HEK293 (cell line): ENCODE measurements at regions not wholly inside any gene's neighbourhood (a gene's known extent, or its start where the extent isn't known, plus 50 kb on each side); places are given as distances from the start of the nearest gene placed in this dataset.
A peak's percentile ranks its signal among the peaks of the same experiment; 100 is the strongest.
"Not testable (repeated sequence)": the region's sequence is repeated elsewhere in the genome, so short reads cannot be mapped to it uniquely, and the experiment has no call there.

Experiments used
- CTCF ChIA-PET: fragments of 350-600 bp; formaldehyde crosslinking; extraction: SDS; loops from one replicate; lab custom pipeline; 2021; ENCODE audit warnings: antibody characterized with exemption; lab: Yijun Ruan, JAX
- POLR2A ChIA-PET: fragments of 300-600 bp; formaldehyde crosslinking; extraction: SDS; loops from one replicate; lab custom pipeline; 2020; ENCODE audit warnings: antibody characterized with exemption, inconsistent platforms; lab: Yijun Ruan, JAX
- H3K27ac ChIP-seq: fragments of 200-500 bp; sonication (Bioruptor generic); 2 replicates; pipeline ENCODE4 v1.5.1; 2014; ENCODE audit warnings: low read depth, low read length, control low read depth, inconsistent platforms; ENCODE audit errors: extremely low read depth
- H3K36me3 ChIP-seq, 2 experiments: fragments of 200-500 bp in 1 of 2; sonication (Bioruptor generic) in 1 of 2; 1 replicate in 1 of 2; 2 replicates in 1 of 2; pipeline ENCODE4 v1.5.1; 2014 to 2017; ENCODE audit warnings: inconsistent platforms in 2 of 2, low read length in 2 of 2; ENCODE audit not compliant: control insufficient read depth in 2 of 2, insufficient read depth in 1 of 2
- H3K4me1 ChIP-seq: fragments of 200-500 bp; sonication (Bioruptor generic); 2 replicates; pipeline ENCODE4 v1.5.1; 2014; ENCODE audit warnings: mild to moderate bottlenecking, low read length, inconsistent platforms; ENCODE audit not compliant: control insufficient read depth, insufficient read depth
- H3K4me3 ChIP-seq: 2 replicates; pipeline ENCODE4 v1.5.1; 2011; ENCODE audit warnings: low read depth, mild to moderate bottlenecking, control low read depth, low read length, moderate library complexity
- H3K9me3 ChIP-seq: fragments of 200-500 bp; sonication (Bioruptor generic); 2 replicates; pipeline ENCODE4 v1.5.1; 2014; ENCODE audit warnings: low read depth, low read length, inconsistent platforms; ENCODE audit not compliant: control insufficient read depth, insufficient read depth
- ATF2 ChIP-seq: fragments of 450-650 bp; formaldehyde crosslinking; IDR thresholded peaks from 2 replicates; pipeline ENCODE4 v1.5.1; 2016; ENCODE audit warnings: missing biosample characterization, missing genetic modification characterization, low read depth
- EGR2 ChIP-seq: fragments of 450-650 bp; formaldehyde crosslinking; IDR thresholded peaks from 2 replicates; pipeline ENCODE4 v1.5.1; 2016; ENCODE audit warnings: low read depth, missing biosample characterization, missing genetic modification characterization
- HOXD13 ChIP-seq: sonication (generic); formaldehyde crosslinking; IDR thresholded peaks from 2 replicates; pipeline ENCODE4 v1.8.0; 2022; ENCODE audit warnings: missing genetic modification reagents, borderline replicate concordance
- SP2 ChIP-seq: fragments of 450-650 bp; formaldehyde crosslinking; IDR thresholded peaks from 2 replicates; pipeline ENCODE4 v1.5.1; 2016; ENCODE audit warnings: missing biosample characterization, missing genetic modification characterization
- ZNF138 ChIP-seq: fragments of 450-650 bp; formaldehyde crosslinking; IDR thresholded peaks from 2 replicates; pipeline ENCODE4 v1.5.1; 2016; ENCODE audit warnings: missing biosample characterization, missing genetic modification characterization, borderline replicate concordance
- ZNF140 ChIP-seq: fragments of 450-650 bp; formaldehyde crosslinking; IDR thresholded peaks from 2 replicates; pipeline ENCODE4 v1.5.1; 2016; ENCODE audit warnings: missing biosample characterization, missing genetic modification characterization
- ZNF16 ChIP-seq: fragments of 450-650 bp; formaldehyde crosslinking; IDR thresholded peaks from 2 replicates; pipeline ENCODE4 v1.5.1; 2016; ENCODE audit warnings: low read depth, missing biosample characterization, missing genetic modification characterization
- ZNF223 ChIP-seq: fragments of 450-650 bp; formaldehyde crosslinking; IDR thresholded peaks from 2 replicates; pipeline ENCODE4 v1.5.1; 2016; ENCODE audit warnings: missing biosample characterization, missing genetic modification characterization
- ZNF362 ChIP-seq: fragments of 450-650 bp; formaldehyde crosslinking; IDR thresholded peaks from 2 replicates; pipeline ENCODE4 v1.5.1; 2016; ENCODE audit warnings: missing biosample characterization, missing genetic modification characterization
- ZNF366 ChIP-seq: fragments of 450-650 bp; formaldehyde crosslinking; conservative IDR thresholded peaks from 2 replicates; pipeline ENCODE4 v1.5.1; 2016; ENCODE audit warnings: missing biosample characterization, missing genetic modification characterization
- ZNF37A ChIP-seq: fragments of 450-650 bp; IDR thresholded peaks from 2 replicates; pipeline ENCODE4 v1.5.1; 2018; ENCODE audit warnings: missing biosample characterization, missing genetic modification characterization
- ZNF391 ChIP-seq: fragments of 450-650 bp; formaldehyde crosslinking; IDR thresholded peaks from 2 replicates; pipeline ENCODE4 v1.5.1; 2016; ENCODE audit warnings: low read depth, missing biosample characterization, missing genetic modification characterization, borderline replicate concordance
- ZNF548 ChIP-seq: fragments of 450-650 bp; formaldehyde crosslinking; IDR thresholded peaks from 2 replicates; pipeline ENCODE4 v1.5.1; 2016; ENCODE audit warnings: missing biosample characterization, missing genetic modification characterization
- ZNF701 ChIP-seq: fragments of 450-650 bp; formaldehyde crosslinking; IDR thresholded peaks from 2 replicates; pipeline ENCODE4 v1.5.1; 2016; ENCODE audit warnings: missing biosample characterization, missing genetic modification characterization
- ZNF791 ChIP-seq: fragments of 450-650 bp; formaldehyde crosslinking; IDR thresholded peaks from 2 replicates; pipeline ENCODE4 v1.5.1; 2016; ENCODE audit warnings: missing biosample characterization, missing genetic modification characterization
- ZSCAN23 ChIP-seq: fragments of 450-650 bp; formaldehyde crosslinking; IDR thresholded peaks from 2 replicates; pipeline ENCODE4 v1.5.1; 2016; ENCODE audit warnings: missing biosample characterization, missing genetic modification characterization
- TF ChIP-seq, protein P1 (sequence below): fragments of 450-650 bp; formaldehyde crosslinking; IDR thresholded peaks from 2 replicates; pipeline ENCODE4 v1.5.1; 2016; ENCODE audit warnings: missing biosample characterization, missing genetic modification characterization
- TF ChIP-seq, protein P2 (sequence below): fragments of 450-650 bp; IDR thresholded peaks from 2 replicates; pipeline ENCODE4 v1.5.1; 2018; ENCODE audit warnings: missing biosample characterization, missing genetic modification characterization
- TF ChIP-seq, protein P3 (sequence below): fragments of 450-650 bp; formaldehyde crosslinking; IDR thresholded peaks from 2 replicates; pipeline ENCODE4 v1.5.1; 2016; ENCODE audit warnings: missing biosample characterization, missing genetic modification characterization

DNA sequence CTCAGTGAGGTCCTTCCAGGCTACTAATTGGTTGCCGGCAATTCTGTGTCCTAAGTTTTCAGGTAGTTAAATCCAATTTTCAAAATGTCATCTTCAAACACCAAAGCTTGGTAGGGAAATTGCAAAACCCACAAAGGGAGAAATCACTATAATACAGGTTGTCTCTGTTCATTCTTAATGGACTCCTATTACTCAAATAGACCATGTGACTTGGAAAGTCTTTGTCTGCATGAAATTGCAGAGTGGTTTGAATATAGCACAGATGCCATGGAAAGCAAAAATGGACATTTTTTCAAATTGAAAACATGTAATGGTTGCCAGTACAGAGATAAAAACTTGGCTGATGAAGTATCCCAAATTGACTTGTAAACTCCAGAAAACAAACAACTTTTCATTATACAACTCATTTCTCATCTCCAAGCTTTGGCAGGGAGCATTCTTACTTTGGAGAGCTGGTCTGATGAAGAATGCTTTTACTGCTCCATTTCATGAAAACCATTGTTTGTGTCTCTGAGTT, 169.5 kb upstream of the PKN2 start:
- no peak overlapping the region for H3K4me3 ChIP-seq
- H3K36me3 ChIP-seq = no peaks in the 10 kb centered on the region
- CTCF ChIA-PET = no interaction called here
- H3K9me3 ChIP-seq = no peaks in the 10 kb centered on the region
- H3K27ac ChIP-seq = no peak overlapping the region
- H3K4me1 ChIP-seq = no peaks in the 10 kb centered on the region
- TF ChIP-seq ZNF140 (tag by site-specific recombination) = no peak
- TF ChIP-seq, all 188 proteins: peak for 0
- POLR2A ChIA-PET = no interaction called here

GRCh38 chr1:88517499-88517898, 166.6 kb upstream of the PKN2 start:
- H3K4me3 ChIP-seq, H3K4me1 ChIP-seq, H3K27ac ChIP-seq, H3K9me3 ChIP-seq, CTCF ChIA-PET, POLR2A ChIA-PET, H3K36me3 ChIP-seq: not testable (repeated sequence)
- peak; percentile 67 for TF ChIP-seq ZNF366 (tag by site-specific recombination)

DNA sequence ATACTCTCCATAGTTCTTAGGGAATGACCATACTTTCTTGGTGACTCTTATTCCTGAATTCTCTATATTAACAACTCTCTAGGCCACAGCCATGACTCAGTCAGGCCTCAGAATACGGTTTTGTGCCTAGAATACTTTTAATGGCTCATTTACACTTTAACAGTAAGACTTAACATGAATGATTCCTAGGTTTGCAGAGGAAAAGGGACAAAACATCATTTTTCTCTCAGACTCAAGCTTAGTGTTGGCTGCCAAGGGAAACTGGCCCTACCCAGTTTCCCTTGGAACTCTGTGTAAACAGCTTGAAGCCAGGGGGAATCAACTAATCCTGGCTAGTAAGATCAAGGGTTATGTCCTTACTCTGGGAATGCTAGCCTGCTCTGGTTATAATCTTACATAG, 164.9 kb upstream of the PKN2 start:
- no peak overlapping the region for H3K27ac ChIP-seq
- ChIA-PET CTCF (interaction anchor here (0.5 kb wide), 1 partner anchor 56 kb away, joined by 4 read pairs; no protein-coding TSS in a partner anchor), POLR2A (no interaction called here)
- no peaks in the 10 kb centered on the region for H3K4me1 ChIP-seq
- TF ChIP-seq ZNF37A (tag by site-specific recombination) = no peak
- TF ChIP-seq, protein P1, sequence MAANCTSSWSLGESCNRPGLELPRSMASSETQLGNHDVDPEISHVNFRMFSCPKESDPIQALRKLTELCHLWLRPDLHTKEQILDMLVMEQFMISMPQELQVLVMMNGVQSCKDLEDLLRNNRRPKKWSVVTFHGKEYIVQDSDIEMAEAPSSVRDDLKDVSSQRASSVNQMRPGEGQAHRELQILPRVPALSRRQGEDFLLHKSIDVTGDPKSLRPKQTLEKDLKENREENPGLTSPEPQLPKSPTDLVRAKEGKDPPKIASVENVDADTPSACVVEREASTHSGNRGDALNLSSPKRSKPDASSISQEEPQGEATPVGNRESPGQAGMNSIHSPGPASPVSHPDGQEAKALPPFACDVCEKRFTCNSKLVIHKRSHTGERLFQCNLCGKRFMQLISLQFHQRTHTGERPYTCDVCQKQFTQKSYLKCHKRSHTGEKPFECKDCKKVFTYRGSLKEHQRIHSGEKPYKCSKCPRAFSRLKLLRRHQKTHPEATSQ (tag by site-specific recombination) = no peak
- no peak for TF ChIP-seq EGR2 (tag by site-specific recombination)
- TF ChIP-seq, protein P2, sequence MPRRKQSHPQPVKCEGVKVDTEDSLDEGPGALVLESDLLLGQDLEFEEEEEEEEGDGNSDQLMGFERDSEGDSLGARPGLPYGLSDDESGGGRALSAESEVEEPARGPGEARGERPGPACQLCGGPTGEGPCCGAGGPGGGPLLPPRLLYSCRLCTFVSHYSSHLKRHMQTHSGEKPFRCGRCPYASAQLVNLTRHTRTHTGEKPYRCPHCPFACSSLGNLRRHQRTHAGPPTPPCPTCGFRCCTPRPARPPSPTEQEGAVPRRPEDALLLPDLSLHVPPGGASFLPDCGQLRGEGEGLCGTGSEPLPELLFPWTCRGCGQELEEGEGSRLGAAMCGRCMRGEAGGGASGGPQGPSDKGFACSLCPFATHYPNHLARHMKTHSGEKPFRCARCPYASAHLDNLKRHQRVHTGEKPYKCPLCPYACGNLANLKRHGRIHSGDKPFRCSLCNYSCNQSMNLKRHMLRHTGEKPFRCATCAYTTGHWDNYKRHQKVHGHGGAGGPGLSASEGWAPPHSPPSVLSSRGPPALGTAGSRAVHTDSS (tag by site-specific recombination) = no peak
- no peak for TF ChIP-seq ZNF138 (tag by site-specific recombination)
- TF ChIP-seq, protein P3, sequence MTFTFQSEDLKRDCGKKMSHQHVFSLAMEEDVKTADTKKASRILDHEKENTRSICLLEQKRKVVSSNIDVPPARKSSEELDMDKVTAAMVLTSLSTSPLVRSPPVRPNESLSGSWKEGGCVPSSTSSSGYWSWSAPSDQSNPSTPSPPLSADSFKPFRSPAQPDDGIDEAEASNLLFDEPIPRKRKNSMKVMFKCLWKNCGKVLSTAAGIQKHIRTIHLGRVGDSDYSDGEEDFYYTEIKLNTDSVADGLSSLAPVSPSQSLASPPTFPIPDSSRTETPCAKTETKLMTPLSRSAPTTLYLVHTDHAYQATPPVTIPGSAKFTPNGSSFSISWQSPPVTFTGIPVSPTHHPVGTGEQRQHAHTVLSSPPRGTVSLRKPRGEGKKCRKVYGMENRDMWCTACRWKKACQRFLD (tag by site-specific recombination) = no peak
- no peak for TF ChIP-seq ZNF16
- TF ChIP-seq ZNF791 (tag by site-specific recombination) = no peak
- TF ChIP-seq ZNF223 = no peak
- TF ChIP-seq ATF2 (tag by site-specific recombination) = no peak
- TF ChIP-seq ZNF548 (tag by site-specific recombination) = no peak
- no peak for TF ChIP-seq ZNF362
- no peak for TF ChIP-seq SP2 (tag by site-specific recombination)
- TF ChIP-seq ZSCAN23 (tag by site-specific recombination) = no peak
- no peak for TF ChIP-seq ZNF701 (tag by site-specific recombination)
- no peak for TF ChIP-seq HOXD13 (CRISPR knock-in tag)
- TF ChIP-seq ZNF391 (tag by site-specific recombination) = no peak
- H3K36me3 ChIP-seq = no peaks in the 10 kb centered on the region
- no peak overlapping the region for H3K4me3 ChIP-seq
- no peaks in the 10 kb centered on the region for H3K9me3 ChIP-seq
